Muscle of back (tissue), 3 donors: ENCODE measurements at regions not wholly inside any gene's neighbourhood (a gene's known extent, or its start where the extent isn't known, plus 50 kb on each side); places are given as distances from the start of the nearest gene placed in this dataset.

Experiments used
- DNase-seq, 3 donors: peaks; one replicate each; pipeline versions ENCODE4 v3.0.0 to v3.0.0-alpha.2; 2013

DNA sequence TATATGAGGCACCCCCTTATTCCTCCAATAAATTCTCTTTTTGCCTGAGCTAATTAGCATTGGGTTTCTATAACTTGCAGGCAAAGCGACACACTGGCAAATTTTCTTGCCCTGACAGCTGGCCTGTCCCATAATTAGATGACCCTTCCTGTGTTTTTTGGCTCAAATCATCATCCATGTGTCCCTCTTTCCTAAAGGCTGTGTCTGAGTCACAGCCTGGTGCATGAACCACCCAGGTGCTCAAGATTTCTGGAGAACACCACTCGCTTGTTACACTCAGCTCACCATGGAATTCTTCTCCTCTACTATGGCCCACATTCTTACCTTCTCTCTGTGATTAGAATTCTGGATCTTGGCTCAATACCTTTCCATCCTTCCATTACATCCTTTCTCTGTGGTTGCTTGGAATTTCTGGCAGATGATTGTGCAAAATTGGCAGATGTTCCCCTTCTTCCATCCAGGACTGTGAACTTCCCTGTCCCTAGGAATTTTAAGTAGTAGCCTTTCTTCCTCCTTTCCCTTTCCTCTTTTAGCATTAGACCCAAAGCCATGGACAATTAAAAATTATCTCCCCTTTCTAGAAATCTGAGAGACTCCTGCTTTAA is 116.0 kb upstream of the ANKRD1 start:
- peak in 2 of 3 donors; percentile 51 to 71 for DNase-seq

GRCh38 chr10:91038971-91039370 is 118.1 kb upstream of the ANKRD1 start:
- no peak for DNase-seq

GRCh38 chr10:91040343-91040742 is 119.5 kb upstream of the ANKRD1 start:
- DNase-seq: no peak

GRCh38 chr10:91042069-91042468 is 121.2 kb upstream of the ANKRD1 start:
- DNase-seq: no peak

DNA sequence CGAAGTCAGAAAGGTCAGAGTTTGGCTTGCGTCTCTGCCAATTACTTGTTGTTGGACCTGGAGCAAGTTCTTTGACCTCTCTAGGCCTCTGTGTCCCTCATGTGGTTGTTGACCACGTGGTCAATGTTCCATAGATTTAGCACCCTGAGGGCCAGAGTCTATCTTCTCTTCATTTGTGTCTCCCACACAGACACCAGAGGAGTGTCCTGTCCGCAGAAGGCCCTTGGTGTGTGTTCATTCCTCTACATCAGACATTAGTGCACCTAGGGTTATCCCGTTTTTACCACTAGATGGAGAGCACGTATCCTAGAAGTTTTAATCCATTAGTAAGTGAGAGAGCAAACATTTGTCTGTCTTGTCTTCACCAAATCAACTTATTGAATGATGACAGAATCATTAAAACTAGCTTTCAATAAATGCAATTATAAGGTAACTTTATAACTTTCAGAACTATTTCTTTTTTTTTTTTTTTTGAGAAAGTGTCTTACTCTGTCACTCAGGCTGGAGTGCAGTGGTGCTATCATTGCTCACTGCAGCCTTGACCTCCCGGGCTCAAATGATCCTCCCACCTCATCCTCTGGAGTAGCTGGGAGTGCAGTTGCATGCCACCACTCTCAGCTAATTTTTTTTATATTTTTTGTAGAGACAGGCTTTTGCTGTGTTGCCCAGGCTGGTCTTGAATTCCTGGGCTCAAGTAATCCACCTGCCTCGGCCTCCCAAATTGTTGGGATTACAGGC is 122.5 kb upstream of the ANKRD1 start:
- DNase-seq: peak in 1 of 3 donors; percentile 60

DNA sequence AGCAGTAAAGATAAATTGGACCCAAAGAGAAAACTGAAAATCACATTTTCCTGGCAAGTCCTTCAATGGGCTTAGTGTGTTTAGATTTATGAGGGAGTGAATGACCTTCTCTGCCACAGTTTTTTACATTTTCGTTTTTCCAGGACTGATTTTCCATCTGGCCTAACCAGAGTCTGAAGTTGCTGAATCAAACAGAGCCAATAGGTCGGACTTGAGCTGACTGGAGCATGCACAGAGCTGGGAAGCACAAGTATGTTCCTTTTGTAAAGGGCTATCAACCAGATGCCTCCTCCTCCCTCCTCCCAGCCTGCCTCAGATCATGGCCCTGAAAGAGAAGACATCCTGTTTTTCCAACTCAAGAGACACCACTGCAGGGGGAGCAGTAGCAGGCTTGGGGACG is 126.0 kb upstream of the ANKRD1 start:
- DNase-seq: peak in 2 of 3 donors; percentile 54 to 75

GRCh38 chr10:91048380-91048779 is 127.5 kb upstream of the ANKRD1 start:
- no peak for DNase-seq

- DNase-seq: no peak
Measured at GRCh38 chr10:91049296-91049987, 128.6 kb upstream of the ANKRD1 start.

GRCh38 chr10:91049988-91050360 is 129.1 kb upstream of the ANKRD1 start:
- peak in 1 of 3 donors; percentile 45 for DNase-seq

DNA sequence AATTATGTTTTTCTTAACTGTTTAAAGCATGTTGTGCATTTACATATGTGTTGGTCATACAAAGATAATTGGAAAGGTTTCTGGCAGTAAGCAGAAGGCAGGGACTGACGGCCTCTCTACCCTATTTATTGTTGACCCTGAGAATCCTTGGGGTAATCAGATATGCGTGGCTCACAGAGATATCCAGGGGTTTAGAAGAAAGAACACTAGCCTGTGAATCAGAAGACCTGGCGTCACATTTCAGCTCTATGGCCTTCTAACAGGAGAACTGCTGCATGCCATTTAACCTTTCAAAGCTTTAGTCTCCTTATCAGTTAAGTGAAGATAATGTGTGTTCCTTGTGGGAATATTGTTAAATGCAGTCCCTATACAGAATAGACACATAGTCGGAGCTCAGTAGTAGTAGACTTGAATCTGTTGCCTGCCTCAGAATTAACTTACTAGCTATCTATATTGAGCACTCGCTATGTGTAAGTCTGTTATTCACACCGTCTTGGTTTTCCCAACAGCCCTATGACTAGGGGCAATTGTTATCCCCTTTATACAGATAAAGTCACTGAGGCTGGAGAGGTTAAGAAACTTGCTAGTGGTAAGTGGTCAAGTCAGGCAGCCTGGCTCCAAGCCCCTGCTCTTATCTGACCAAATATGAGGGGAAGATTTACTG is 129.6 kb upstream of the ANKRD1 start:
- no peak for DNase-seq

- DNase-seq: peak in 1 of 3 donors; percentile 50
Measured at GRCh38 chr10:91051829-91052228, 130.9 kb upstream of the ANKRD1 start.

DNA sequence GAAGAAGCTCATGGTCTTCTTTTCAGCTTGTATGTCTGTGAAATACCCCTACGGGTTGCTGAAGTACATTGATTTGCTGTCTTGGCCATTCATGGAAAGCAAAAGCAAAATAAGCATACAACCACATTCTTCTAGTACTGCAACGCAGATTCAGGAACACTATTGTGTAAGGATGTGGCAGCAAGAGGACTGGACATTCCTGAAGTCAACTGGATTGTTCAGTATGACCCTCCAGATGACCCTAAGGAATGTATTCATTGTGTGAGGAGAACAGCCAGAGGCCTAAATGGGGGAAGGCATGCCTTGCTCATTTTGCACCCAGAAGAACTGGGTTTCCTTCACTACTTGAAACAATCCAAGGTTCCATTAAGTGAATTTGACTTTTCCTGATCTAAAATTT is 133.4 kb upstream of the ANKRD1 start:
- no peak for DNase-seq

GRCh38 chr10:91061187-91061586 is 140.3 kb upstream of the ANKRD1 start:
- no peak for DNase-seq

DNA sequence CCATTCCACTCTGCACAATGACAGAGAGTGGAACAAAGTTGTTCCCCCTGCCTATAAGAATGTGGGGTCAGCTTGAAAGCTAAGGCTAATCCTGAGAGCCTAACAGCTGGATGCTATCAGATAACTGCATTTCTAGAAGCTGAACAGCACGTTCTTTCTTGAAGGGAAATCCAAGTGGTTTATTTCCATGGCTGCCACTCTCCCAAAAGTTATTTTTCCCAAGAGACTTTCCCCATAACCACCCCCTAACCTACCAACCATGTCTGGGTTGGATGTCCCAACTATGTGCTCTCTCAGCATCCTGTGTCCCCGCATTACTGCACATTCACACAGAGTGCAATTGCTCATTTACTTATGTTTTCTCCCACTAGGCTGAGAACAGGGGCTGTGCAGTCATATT is 140.7 kb upstream of the ANKRD1 start:
- no peak for DNase-seq

- DNase-seq: no peak
Measured at GRCh38 chr10:91062091-91062490, 141.2 kb upstream of the ANKRD1 start.

- DNase-seq: no peak
Measured at GRCh38 chr10:91071786-91072185, 148.7 kb upstream of the PCGF5 start.

- no peak for DNase-seq
Measured at GRCh38 chr10:91073286-91073979, 147.0 kb upstream of the PCGF5 start.

DNA sequence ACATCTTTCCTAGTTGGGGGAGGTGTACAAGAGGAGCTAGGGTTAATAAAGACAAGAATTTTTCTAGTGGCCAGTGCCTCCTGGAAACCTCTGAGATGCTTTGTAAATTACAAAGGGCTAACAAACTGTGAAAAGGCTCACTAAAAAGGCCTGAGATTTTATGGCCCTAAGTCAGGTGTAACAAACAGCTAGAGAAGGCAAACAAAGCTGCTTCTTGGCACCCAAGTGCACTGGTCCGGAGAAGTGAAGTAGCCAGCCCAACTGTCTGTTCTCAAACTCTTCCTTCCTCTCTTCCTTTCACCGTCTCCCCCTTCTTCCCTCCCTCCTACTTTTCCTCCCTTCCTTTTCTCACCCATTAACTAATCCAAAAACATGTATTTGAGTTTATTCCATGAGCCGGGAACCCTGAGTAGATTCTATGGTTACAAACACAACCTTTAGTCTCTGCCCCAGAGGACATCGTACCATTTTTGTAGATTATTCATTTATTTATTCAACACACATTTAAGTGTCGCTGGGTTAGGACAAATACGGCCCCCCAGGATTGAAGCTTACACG is 143.4 kb upstream of the PCGF5 start:
- DNase-seq: no peak

GRCh38 chr10:91077549-91078071 is 142.9 kb upstream of the PCGF5 start:
- peak; percentile 52 to 74 (median 69) for DNase-seq

- no peak for DNase-seq
Measured at GRCh38 chr10:91080776-91081175, 139.7 kb upstream of the PCGF5 start.

- DNase-seq: no peak
Measured at GRCh38 chr10:91082447-91082846, 138.0 kb upstream of the PCGF5 start.
